ENCODE measurements at regions not wholly inside any gene's neighbourhood (a gene's known extent, or its start where the extent isn't known, plus 50 kb on each side); places are given as distances from the start of the nearest gene placed in this dataset.

DNA sequence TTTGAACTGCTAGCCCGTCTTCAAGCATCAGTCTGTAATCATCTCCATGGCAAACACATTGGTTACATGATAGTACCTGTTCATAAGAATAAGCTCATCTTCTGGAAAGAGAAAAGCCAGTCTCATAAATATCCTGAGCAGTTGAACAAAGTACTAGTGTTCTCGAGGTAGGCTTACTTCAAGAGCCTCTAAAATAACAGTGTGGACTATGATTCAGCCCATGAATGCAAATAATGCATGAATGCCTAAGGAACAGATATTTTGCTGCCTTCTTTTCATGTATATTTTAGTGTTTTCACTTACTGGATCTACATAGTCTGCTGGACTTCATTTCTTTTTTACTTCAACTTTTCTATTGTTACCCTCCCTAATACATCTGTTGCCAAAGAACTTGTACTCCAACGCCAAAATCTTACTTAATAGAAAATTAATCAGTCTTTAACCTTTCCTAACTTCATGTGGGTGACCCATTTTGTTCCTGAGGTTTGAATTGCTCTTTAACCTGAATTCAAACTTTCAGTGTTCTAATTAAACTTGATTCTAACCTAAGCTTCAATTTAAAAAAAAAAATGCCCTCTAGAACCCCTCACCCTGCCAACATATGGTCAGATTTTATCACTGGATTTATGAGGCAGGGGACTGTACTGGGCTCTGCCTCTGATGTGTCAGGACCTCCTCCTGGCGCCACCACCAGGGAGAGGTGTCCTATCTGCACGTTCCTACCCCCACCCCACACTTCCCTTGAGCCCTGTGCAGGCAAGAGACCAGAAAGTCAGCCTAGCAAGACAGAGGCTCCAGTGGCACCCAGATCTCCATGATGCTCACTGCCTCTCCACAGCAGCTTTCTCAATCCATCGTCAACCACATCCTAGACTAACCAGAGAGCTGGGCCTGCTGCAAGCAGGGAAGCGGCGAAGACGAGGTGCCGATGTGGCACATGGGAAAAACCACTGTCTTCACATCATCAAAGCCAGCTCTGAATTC is 264.7 kb upstream of the ID2 start:
- no peak overlapping the region for H3K4me3 ChIP-seq (ENCODE audit: low read depth, low read length)
- no peak for TF ChIP-seq CTCF (IDR thresholded peaks at IDR 0.05; ENCODE audit: low read depth, low read length)

- no peak overlapping the region for H3K4me3 ChIP-seq (ENCODE audit: low read depth, low read length)
- TF ChIP-seq CTCF (IDR thresholded peaks at IDR 0.05; ENCODE audit: low read depth, low read length): no peak
Observed at GRCh38 chr2:8418721-8419120, 263.1 kb upstream of the ID2 start.

- H3K4me3 ChIP-seq (ENCODE audit: low read depth, low read length): no peak overlapping the region
- TF ChIP-seq CTCF (IDR thresholded peaks at IDR 0.05; ENCODE audit: low read depth, low read length): no peak
Observed at GRCh38 chr2:8421658-8422449, 260.0 kb upstream of the ID2 start.

DNA sequence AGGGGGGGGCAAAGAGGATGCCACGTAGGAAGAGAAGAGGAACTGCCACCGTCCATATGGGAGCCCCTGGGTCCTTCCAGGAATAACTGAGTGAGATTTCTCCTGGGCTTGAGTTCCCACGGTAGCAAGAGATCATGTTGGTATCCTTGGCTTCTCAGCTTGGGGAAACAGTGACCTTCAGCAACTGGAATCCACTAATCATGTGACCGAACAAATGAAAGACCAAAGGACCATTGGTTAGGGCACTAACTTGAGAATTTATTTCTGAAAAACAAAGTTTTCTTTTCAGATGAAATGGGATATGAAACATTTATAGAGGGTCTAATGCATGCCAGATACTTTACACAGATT is 259.4 kb upstream of the ID2 start:
- no peak overlapping the region for H3K4me3 ChIP-seq (ENCODE audit: low read depth, low read length)
- TF ChIP-seq CTCF (IDR thresholded peaks at IDR 0.05; ENCODE audit: low read depth, low read length): no peak

GRCh38 chr2:8424997-8425900 is 256.6 kb upstream of the ID2 start:
- TF ChIP-seq CTCF (IDR thresholded peaks at IDR 0.05; ENCODE audit: low read depth, low read length): no peak
- no peak overlapping the region for H3K4me3 ChIP-seq (ENCODE audit: low read depth, low read length)

DNA sequence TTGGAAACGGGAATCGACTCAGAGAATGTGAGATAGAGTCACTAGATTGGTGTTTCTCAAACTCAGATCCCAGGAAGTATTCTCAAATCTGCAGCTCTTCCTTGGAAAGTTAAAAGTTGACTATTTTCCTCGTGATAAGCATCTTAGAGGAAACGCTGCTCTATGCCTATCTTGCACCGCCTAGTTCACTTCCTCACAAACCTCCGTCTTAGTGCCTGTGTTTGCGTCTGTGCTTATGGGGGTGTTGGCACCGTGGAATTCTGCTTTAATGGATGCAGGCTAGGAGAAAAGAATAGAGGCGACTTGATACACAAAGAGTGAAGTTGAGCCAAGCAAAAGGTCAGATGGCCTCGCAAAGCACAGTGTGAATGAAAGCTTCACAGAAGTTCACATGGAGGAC is 255.3 kb upstream of the ID2 start:
- H3K4me3 ChIP-seq (ENCODE audit: low read depth, low read length): no peak overlapping the region
- no peak for TF ChIP-seq CTCF (IDR thresholded peaks at IDR 0.05; ENCODE audit: low read depth, low read length)
